H1 (cell line): ENCODE measurements at regions not wholly inside any gene's neighbourhood (a gene's known extent, or its start where the extent isn't known, plus 50 kb on each side); places are given as distances from the start of the nearest gene placed in this dataset.

Source experiments
- CTCF ChIA-PET: fragments of 300-600 bp; sonication (Branson Sonifier 250); formaldehyde crosslinking; loops from one replicate; lab custom pipeline; 2021; ENCODE audit not compliant: partially characterized antibody; lab: Charles Lee
- POLR2A ChIA-PET: fragments of 300-600 bp; sonication (Branson Sonifier 250); formaldehyde crosslinking; loops from one replicate; lab custom pipeline; 2021; ENCODE audit warnings: inconsistent platforms; ENCODE audit not compliant: partially characterized antibody; lab: Charles Lee
- DNase-seq, 2 experiments: peaks; one replicate each; pipeline versions ENCODE4 v3.0.0 to v3.0.0-alpha.2; 2010 to 2022; ENCODE audit warnings: low spot score in 2 of 2, low read depth in 1 of 2, mixed read lengths in 1 of 2
- FAIRE-seq: peaks from 2 replicates; lab custom pipeline; 2011; peaks lifted over from hg19 to GRCh38; lab: Jason Lieb, UNC
- H2AFZ ChIP-seq: 2 replicates; pipeline ENCODE4 v1.8.1; 2012; ENCODE audit warnings: low read length, inconsistent platforms
- H2AK5ac ChIP-seq: 2 replicates; pipeline ENCODE4 v1.6.1; 2013; ENCODE audit warnings: low read depth, low read length
- H2BK120ac ChIP-seq: replicated peaks from 2 replicates; pipeline ENCODE3; 2013; ENCODE audit warnings: low read depth, low read length, inconsistent platforms
- H2BK12ac ChIP-seq: 2 replicates; pipeline ENCODE4 v1.6.1; 2013; ENCODE audit warnings: low read depth, low read length
- H2BK15ac ChIP-seq: 2 replicates; pipeline ENCODE4 v1.6.1; 2013; ENCODE audit warnings: low read length
- H2BK20ac ChIP-seq: 2 replicates; pipeline ENCODE4 v1.6.1; 2013; ENCODE audit warnings: low read length
- H2BK5ac ChIP-seq: 2 replicates; pipeline ENCODE4 v1.6.1; 2013; ENCODE audit warnings: low read depth, low read length
- H3K14ac ChIP-seq: 2 replicates; pipeline ENCODE4 v1.6.1; 2013; ENCODE audit warnings: inconsistent platforms; ENCODE audit not compliant: insufficient read length
- H3K18ac ChIP-seq: 2 replicates; pipeline ENCODE4 v1.6.1; 2013; ENCODE audit warnings: low read length; ENCODE audit errors: extremely low read depth
- H3K23ac ChIP-seq: 2 replicates; pipeline ENCODE4 v1.6.1; 2013; ENCODE audit warnings: inconsistent platforms; ENCODE audit not compliant: insufficient read length
- H3K23me2 ChIP-seq: 2 replicates; pipeline ENCODE4 v1.6.1; 2013; ENCODE audit warnings: low read depth, low read length
- H3K27ac ChIP-seq: 2 replicates; pipeline ENCODE4 v1.6.1; 2011; ENCODE audit warnings: low read depth, low read length, inconsistent platforms
- H3K27me3 ChIP-seq, 4 experiments: replicated peaks in 1 of 4; 1 replicate in 1 of 4; 2 replicates in 3 of 4; pipeline versions ENCODE4 v1.6.1 to v1.8.1; 2011 to 2013; ENCODE audit warnings: low read length in 3 of 4, mild to moderate bottlenecking in 3 of 4, inconsistent platforms in 2 of 4, mixed read lengths in 2 of 4, moderate library complexity in 1 of 4; ENCODE audit not compliant: control insufficient read depth in 3 of 4, insufficient read depth in 3 of 4; ENCODE audit errors: extremely low read depth in 1 of 4
- H3K36me3 ChIP-seq, 4 experiments: 2 replicates each; pipeline versions ENCODE4 v1.6.1 to v1.8.1; 2011 to 2013; ENCODE audit warnings: mild to moderate bottlenecking in 4 of 4, low read length in 3 of 4, moderate library complexity in 2 of 4, control low read depth in 1 of 4, inconsistent platforms in 1 of 4; ENCODE audit not compliant: insufficient read depth in 4 of 4, control insufficient read depth in 2 of 4
- H3K4ac ChIP-seq: replicated peaks from 2 replicates; pipeline ENCODE3; 2013; ENCODE audit warnings: low read length, low read depth, mixed read lengths, inconsistent platforms; ENCODE audit not compliant: insufficient read length
- H3K4me1 ChIP-seq, 4 experiments: replicated peaks in 1 of 4; 1 replicate in 1 of 4; 2 replicates in 3 of 4; pipeline versions ENCODE4 v1.6.1 to v1.8.1; 2011 to 2013; ENCODE audit warnings: low read length in 3 of 4, inconsistent platforms in 2 of 4, mixed read lengths in 1 of 4; ENCODE audit not compliant: insufficient read depth in 4 of 4, control insufficient read depth in 3 of 4
- H3K4me2 ChIP-seq, 2 experiments: 2 replicates each; pipeline versions ENCODE4 v1.6.1 to v1.8.1; 2011 to 2013; ENCODE audit warnings: low read depth in 2 of 2, low read length in 2 of 2, control low read depth in 1 of 2, inconsistent platforms in 1 of 2, mild to moderate bottlenecking in 1 of 2; ENCODE audit not compliant: insufficient read depth in 1 of 2
- H3K4me3 ChIP-seq, 4 experiments: fragments of 200-600, 300-600 bp in 1 of 4; sonication (generic), shearing (Covaris generic), sonication (Bioruptor Twin) in 1 of 4; 2 replicates each; pipeline versions ENCODE4 v1.5.1 to v1.8.1; 2011 to 2016; ENCODE audit warnings: low read length in 4 of 4, low read depth in 3 of 4, control low read depth in 2 of 4, inconsistent platforms in 2 of 4, mild to moderate bottlenecking in 2 of 4, mixed read lengths in 1 of 4, moderate library complexity in 1 of 4; ENCODE audit not compliant: insufficient read depth in 2 of 4; ENCODE audit errors: extremely low read depth in 1 of 4
- H3K56ac ChIP-seq: replicated peaks from 2 replicates; pipeline ENCODE3; 2013; ENCODE audit warnings: low read depth, mild to moderate bottlenecking, mixed read lengths, low read length, inconsistent platforms; ENCODE audit not compliant: insufficient read length
- H3K79me1 ChIP-seq: 2 replicates; pipeline ENCODE4 v1.6.1; 2013; ENCODE audit warnings: low read depth, low read length, control low read depth
- H3K79me2 ChIP-seq, 2 experiments: 2 replicates each; pipeline versions ENCODE4 v1.6.1 to v1.8.1; 2012 to 2013; ENCODE audit warnings: low read length in 2 of 2, mild to moderate bottlenecking in 2 of 2, inconsistent platforms in 1 of 2; ENCODE audit not compliant: insufficient read depth in 2 of 2, control insufficient read depth in 1 of 2
- H3K9ac ChIP-seq, 4 experiments: replicated peaks in 1 of 4; 1 replicate in 1 of 4; 2 replicates in 3 of 4; pipeline versions ENCODE4 v1.6.1 to v1.8.1; 2011 to 2013; ENCODE audit warnings: low read depth in 3 of 4, low read length in 3 of 4, control low read depth in 2 of 4, mild to moderate bottlenecking in 2 of 4, moderate library complexity in 2 of 4, inconsistent platforms in 1 of 4; ENCODE audit errors: extremely low read depth in 1 of 4
- H3K9me3 ChIP-seq, 2 experiments: 2 replicates each; pipeline versions ENCODE4 v1.6.1 to v1.8.1; 2012 to 2013; ENCODE audit warnings: mild to moderate bottlenecking in 2 of 2, moderate library complexity in 2 of 2, control low read depth in 1 of 2, inconsistent platforms in 1 of 2, low read depth in 1 of 2, low read length in 1 of 2, mixed read lengths in 1 of 2; ENCODE audit not compliant: insufficient read depth in 2 of 2
- H4K20me1 ChIP-seq, 2 experiments: replicated peaks in 1 of 2; 2 replicates each; pipeline versions ENCODE3 to v1.8.1; 2011 to 2013; ENCODE audit warnings: inconsistent platforms in 2 of 2, low read length in 2 of 2, mild to moderate bottlenecking in 1 of 2; ENCODE audit not compliant: insufficient read depth in 2 of 2, control insufficient read depth in 1 of 2
- H4K5ac ChIP-seq: 2 replicates; pipeline ENCODE4 v1.6.1; 2013; ENCODE audit warnings: low read length, low read depth, mixed read lengths, inconsistent platforms; ENCODE audit not compliant: insufficient read length
- H4K8ac ChIP-seq: 2 replicates; pipeline ENCODE4 v1.8.0; 2013; ENCODE audit warnings: mild to moderate bottlenecking, moderate library complexity, low read length, inconsistent platforms; ENCODE audit not compliant: insufficient read depth; ENCODE audit errors: extremely low read depth
- H4K91ac ChIP-seq: replicated peaks from 2 replicates; pipeline ENCODE3; 2013; ENCODE audit warnings: low read length, mixed read lengths, inconsistent platforms; ENCODE audit not compliant: insufficient read length
- CHD1 ChIP-seq: IDR thresholded peaks from 2 replicates; pipeline ENCODE4 v1.6.1; 2012; ENCODE audit warnings: low read depth, low read length, improper control_type of control experiment
- CREB1 ChIP-seq: IDR thresholded peaks from 2 replicates; pipeline ENCODE4 v1.6.1; 2012; ENCODE audit warnings: inconsistent platforms
- GABPA ChIP-seq: IDR thresholded peaks from 2 replicates; pipeline ENCODE4 v1.6.1; 2011; ENCODE audit warnings: mild to moderate bottlenecking, low read length, moderate library complexity, borderline replicate concordance; ENCODE audit not compliant: insufficient read depth
- JUND ChIP-seq: IDR thresholded peaks from 2 replicates; pipeline ENCODE4 v1.6.1; 2011; ENCODE audit warnings: mild to moderate bottlenecking, improper control_type of control experiment, low read length
- KDM4A ChIP-seq: IDR thresholded peaks from one replicate; pipeline ENCODE4 v1.7.1; 2012; ENCODE audit warnings: low read depth, mild to moderate bottlenecking, moderate library complexity, low read length, inconsistent platforms; ENCODE audit not compliant: severe bottlenecking
- POLR2A ChIP-seq, 2 experiments: IDR thresholded peaks; 1 replicate in 1 of 2; 2 replicates in 1 of 2; pipeline ENCODE4 v1.6.1; 2011; ENCODE audit warnings: low read depth in 2 of 2, low read length in 2 of 2, mild to moderate bottlenecking in 2 of 2; ENCODE audit errors: control extremely low read depth in 1 of 2
- RXRA ChIP-seq: IDR thresholded peaks from 2 replicates; pipeline ENCODE4 v1.6.1; 2011; ENCODE audit warnings: low read depth, mild to moderate bottlenecking, low read length, moderate library complexity; ENCODE audit not compliant: insufficient read depth
- SRF ChIP-seq: IDR thresholded peaks from 2 replicates; pipeline ENCODE4 v1.6.1; 2011; ENCODE audit warnings: mild to moderate bottlenecking, low read depth, low read length, moderate library complexity
- TBP ChIP-seq: IDR thresholded peaks from 2 replicates; pipeline ENCODE4 v1.6.1; 2011; ENCODE audit warnings: low read depth, low read length, improper control_type of control experiment
- YY1 ChIP-seq: IDR thresholded peaks from 2 replicates; pipeline ENCODE4 v1.6.1; 2011; ENCODE audit warnings: low read depth, mild to moderate bottlenecking, low read length
- WGBS, 2 experiments: shearing (Covaris generic) in 1 of 2; methylation state at CpG; one replicate each; pipeline versions ENCODE4 v1.1.6 to v1.1.7; 2013 to 2015; ENCODE audit warnings: low lambda C conversion rate in 2 of 2, mixed read lengths in 2 of 2, inconsistent platforms in 1 of 2, low coverage in 1 of 2, missing lambda C conversion rate in 1 of 2; ENCODE audit not compliant: insufficient replicate concordance in 2 of 2, insufficient coverage in 1 of 2, insufficient read length in 1 of 2; ENCODE audit errors: extremely low coverage in 1 of 2, missing lambda C conversion rate in 1 of 2; 5-methylcytosine and 5-hydroxymethylcytosine counted together
- TF ChIP-seq, protein P1 (sequence below), 3 experiments: IDR thresholded peaks; 1 replicate in 2 of 3; 2 replicates in 1 of 3; pipeline versions ENCODE4 v1.5.1 to v1.6.1; 2011; ENCODE audit warnings: low read length in 3 of 3, mild to moderate bottlenecking in 3 of 3, inconsistent platforms in 2 of 3, low read depth in 1 of 3, moderate library complexity in 1 of 3; ENCODE audit not compliant: insufficient read depth in 1 of 3; ENCODE audit errors: control extremely low read depth in 1 of 3
- TF ChIP-seq, protein P2 (sequence below): IDR thresholded peaks from 2 replicates; pipeline ENCODE4 v1.6.1; 2012; ENCODE audit warnings: inconsistent platforms

DNA sequence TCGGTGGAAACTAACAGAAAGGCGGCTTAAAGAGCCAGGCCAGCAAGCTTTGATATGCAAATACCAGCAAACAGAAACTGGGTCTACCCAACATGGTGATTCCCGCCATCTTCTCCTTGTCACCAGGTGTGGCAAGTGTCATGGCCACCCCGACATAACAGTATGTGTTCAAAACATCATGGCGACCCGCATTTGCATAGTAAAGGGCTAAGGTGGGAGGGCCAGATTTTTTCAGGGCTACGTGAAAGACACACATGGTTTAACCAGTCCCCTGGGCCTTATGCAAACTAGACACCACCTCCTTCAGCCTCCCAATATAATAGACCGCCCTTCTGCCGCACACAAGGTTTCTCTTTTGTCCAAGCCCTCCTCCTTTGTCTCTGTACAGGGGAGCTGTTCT lies 260.4 kb downstream of the METTL4 start:
- Histone ChIP-seq H2BK12ac (no peak overlapping the region), H2BK15ac (no peak overlapping the region), H2BK20ac (no peak overlapping the region), H3K18ac (no peak overlapping the region), H3K4me2 (no peak overlapping the region), H3K14ac (no peak overlapping the region)
- DNase-seq, result no peak
- WGBS, 2 experiments, result 78% methylated on average over 9 of the region's 9 CpGs; no CpG with 5 or more reads in 1 of the 2 experiments
- FAIRE-seq, result peak; percentile 82
- TF ChIP-seq CHD1, result no peak
- no peak for TF ChIP-seq TBP
- TF ChIP-seq POLR2A (IDR thresholded peaks at IDR 0.05; ENCODE audit: control extremely low read depth in 1 of 2, low read depth in 2 of 2, low read length in 2 of 2), result no peak
- TF ChIP-seq GABPA, result no peak
- TF ChIP-seq, protein P1, sequence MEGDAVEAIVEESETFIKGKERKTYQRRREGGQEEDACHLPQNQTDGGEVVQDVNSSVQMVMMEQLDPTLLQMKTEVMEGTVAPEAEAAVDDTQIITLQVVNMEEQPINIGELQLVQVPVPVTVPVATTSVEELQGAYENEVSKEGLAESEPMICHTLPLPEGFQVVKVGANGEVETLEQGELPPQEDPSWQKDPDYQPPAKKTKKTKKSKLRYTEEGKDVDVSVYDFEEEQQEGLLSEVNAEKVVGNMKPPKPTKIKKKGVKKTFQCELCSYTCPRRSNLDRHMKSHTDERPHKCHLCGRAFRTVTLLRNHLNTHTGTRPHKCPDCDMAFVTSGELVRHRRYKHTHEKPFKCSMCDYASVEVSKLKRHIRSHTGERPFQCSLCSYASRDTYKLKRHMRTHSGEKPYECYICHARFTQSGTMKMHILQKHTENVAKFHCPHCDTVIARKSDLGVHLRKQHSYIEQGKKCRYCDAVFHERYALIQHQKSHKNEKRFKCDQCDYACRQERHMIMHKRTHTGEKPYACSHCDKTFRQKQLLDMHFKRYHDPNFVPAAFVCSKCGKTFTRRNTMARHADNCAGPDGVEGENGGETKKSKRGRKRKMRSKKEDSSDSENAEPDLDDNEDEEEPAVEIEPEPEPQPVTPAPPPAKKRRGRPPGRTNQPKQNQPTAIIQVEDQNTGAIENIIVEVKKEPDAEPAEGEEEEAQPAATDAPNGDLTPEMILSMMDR (IDR thresholded peaks at IDR 0.05; ENCODE audit: control extremely low read depth in 1 of 3, insufficient read depth in 1 of 3, low read depth in 1 of 3, low read length in 3 of 3), result no peak
- no peak for TF ChIP-seq JUND
- TF ChIP-seq SRF, result no peak
- no peak for TF ChIP-seq KDM4A
- TF ChIP-seq, protein P2, sequence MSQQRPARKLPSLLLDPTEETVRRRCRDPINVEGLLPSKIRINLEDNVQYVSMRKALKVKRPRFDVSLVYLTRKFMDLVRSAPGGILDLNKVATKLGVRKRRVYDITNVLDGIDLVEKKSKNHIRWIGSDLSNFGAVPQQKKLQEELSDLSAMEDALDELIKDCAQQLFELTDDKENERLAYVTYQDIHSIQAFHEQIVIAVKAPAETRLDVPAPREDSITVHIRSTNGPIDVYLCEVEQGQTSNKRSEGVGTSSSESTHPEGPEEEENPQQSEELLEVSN, result peak; percentile 62; the same call in 1 of the 2 replicates
- peak; percentile 72; the same call in 1 of the 2 replicates for TF ChIP-seq YY1
- TF ChIP-seq CREB1, result no peak
- TF ChIP-seq RXRA, result no peak
- TF ChIP-seq, all 59 proteins: peak for 2
- Histone ChIP-seq H4K20me1 (no peaks in the 10 kb centered on the region), H3K4ac (no peak overlapping the region), H3K4me3 (no peak overlapping the region), H3K79me1 (no peaks in the 10 kb centered on the region), H2BK5ac (no peak overlapping the region), H4K8ac (no peak overlapping the region), H2BK120ac (no peak overlapping the region), H3K27ac (no peak overlapping the region), H3K23ac (no peak overlapping the region), H3K4me1 (no peaks in the 10 kb centered on the region), H2AK5ac (no peak overlapping the region), H3K9me3 (no peaks in the 10 kb centered on the region), H3K23me2 (0 out of 2 replicates have a peak, but pooled peaks cover 2% of the 10 kb centered on the region), H3K36me3 (no peaks in the 10 kb centered on the region), H4K91ac (no peak overlapping the region), H3K9ac (no peak overlapping the region), H3K79me2 (no peaks in the 10 kb centered on the region), H3K27me3 (no peaks in the 10 kb centered on the region), H2AFZ (no peak overlapping the region), H3K56ac (no peak overlapping the region), H4K5ac (no peak overlapping the region)
- CTCF ChIA-PET, result interaction anchor here (0.5 to 1.7 kb wide), 2 partner anchors 20 to 557 kb away, joined by 3 to 5 read pairs; no protein-coding TSS in a partner anchor
- POLR2A ChIA-PET, result no interaction called here
